GM12891 (cell line): ENCODE measurements at regions not wholly inside any gene's neighbourhood (a gene's known extent, or its start where the extent isn't known, plus 50 kb on each side); places are given as distances from the start of the nearest gene placed in this dataset.
"Not testable (repeated sequence)": the region's sequence is repeated elsewhere in the genome, so short reads cannot be mapped to it uniquely, and the experiment has no call there.

Experiments
- POLR2A ChIP-seq: IDR thresholded peaks from 2 replicates; pipeline ENCODE4 v1.6.1; 2011; ENCODE audit warnings: low read depth, low read length, control low read depth
- POLR2AphosphoS5 ChIP-seq: IDR thresholded peaks from 2 replicates; pipeline ENCODE4 v1.6.1; 2011; ENCODE audit warnings: low read depth, low read length, control low read depth
- POU2F2 ChIP-seq: IDR thresholded peaks from 2 replicates; pipeline ENCODE4 v1.6.1; 2011; ENCODE audit warnings: low read depth, mild to moderate bottlenecking, control low read depth, low read length, moderate library complexity

DNA sequence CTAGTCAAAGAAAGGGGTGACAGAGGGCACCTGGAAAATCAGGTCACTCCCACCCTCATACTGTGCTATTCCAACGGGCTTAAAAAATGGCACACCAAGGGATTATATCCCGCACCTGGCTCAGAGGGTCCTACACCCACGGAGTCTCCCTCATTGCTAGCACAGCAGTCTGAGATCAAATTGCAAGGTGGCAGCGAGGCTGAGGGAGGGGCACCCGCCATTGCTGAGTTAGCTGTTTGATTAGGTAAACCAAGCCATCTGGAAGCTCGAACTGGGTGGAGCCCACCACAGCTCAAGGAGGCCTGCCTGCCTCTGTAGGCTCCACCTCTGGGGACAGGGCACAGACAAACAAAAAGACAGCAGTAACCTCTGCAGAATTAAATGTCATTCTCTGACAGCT, 907.1 kb downstream of the SORCS1 start:
- TF ChIP-seq POLR2A, POLR2AphosphoS5, POU2F2: not testable (repeated sequence)
